Stimulated activated CD4-positive, alpha-beta T cell treated with anti-CD3 and anti-CD28 coated beads, Interleukin-1b, Interleukin-23, amount 100 ng/mL, for 48 hours (primary cell): ENCODE measurements at regions not wholly inside any gene's neighbourhood (a gene's known extent, or its start where the extent isn't known, plus 50 kb on each side); places are given as distances from the start of the nearest gene placed in this dataset.

ENCODE experiments used
- DNase-seq: peaks from one replicate; pipeline ENCODE4 v3.0.0-alpha.2; 2020

GRCh38 chr16:11401161-11402050 is 56.1 kb downstream of the RMI2 start:
- no peak for DNase-seq

- DNase-seq = no peak
Measured at GRCh38 chr16:11402051-11402744, 56.9 kb downstream of the RMI2 start.

GRCh38 chr16:11402745-11403533 is 57.7 kb downstream of the RMI2 start:
- DNase-seq = no peak

- no peak for DNase-seq
Measured at GRCh38 chr16:11403534-11403795, 58.2 kb downstream of the RMI2 start.

GRCh38 chr16:11403920-11404319 is 58.7 kb downstream of the RMI2 start:
- no peak for DNase-seq

GRCh38 chr16:11404603-11405002 is 59.3 kb downstream of the RMI2 start:
- no peak for DNase-seq

GRCh38 chr16:11405331-11406176 is 60.3 kb downstream of the RMI2 start:
- DNase-seq = peak; percentile 42

- no peak for DNase-seq
Measured at GRCh38 chr16:11406177-11406560, 60.9 kb downstream of the RMI2 start.

GRCh38 chr16:11407047-11407982 is 62.1 kb downstream of the RMI2 start:
- peak; percentile 63 for DNase-seq

- DNase-seq = no peak
Measured at GRCh38 chr16:11408216-11408615, 63.0 kb downstream of the RMI2 start.

- DNase-seq = no peak
Measured at GRCh38 chr16:11409398-11409797, 64.1 kb downstream of the RMI2 start.

GRCh38 chr16:11410376-11411058 is 65.3 kb downstream of the RMI2 start:
- DNase-seq = no peak

GRCh38 chr16:11411059-11411550 is 65.8 kb downstream of the RMI2 start:
- no peak for DNase-seq

- DNase-seq = no peak
Measured at GRCh38 chr16:11412175-11412904, 67.1 kb downstream of the RMI2 start.

GRCh38 chr16:11412965-11413887 is 68.0 kb downstream of the RMI2 start:
- DNase-seq = no peak

- DNase-seq = no peak
Measured at GRCh38 chr16:11413907-11414595, 68.8 kb downstream of the RMI2 start.

- DNase-seq = no peak
Measured at GRCh38 chr16:11414815-11415775, 69.8 kb downstream of the RMI2 start.
